GM19452 (cell line): ENCODE measurements at regions not wholly inside any gene's neighbourhood (a gene's known extent, or its start where the extent isn't known, plus 50 kb on each side); places are given as distances from the start of the nearest gene placed in this dataset.

Experiments used
- ATAC-seq: cut with Tn5 transposase; IDR thresholded peaks from one replicate; pipeline ENCODE4 v1.9.1; 2021; ENCODE audit not compliant: unreplicated experiment

DNA sequence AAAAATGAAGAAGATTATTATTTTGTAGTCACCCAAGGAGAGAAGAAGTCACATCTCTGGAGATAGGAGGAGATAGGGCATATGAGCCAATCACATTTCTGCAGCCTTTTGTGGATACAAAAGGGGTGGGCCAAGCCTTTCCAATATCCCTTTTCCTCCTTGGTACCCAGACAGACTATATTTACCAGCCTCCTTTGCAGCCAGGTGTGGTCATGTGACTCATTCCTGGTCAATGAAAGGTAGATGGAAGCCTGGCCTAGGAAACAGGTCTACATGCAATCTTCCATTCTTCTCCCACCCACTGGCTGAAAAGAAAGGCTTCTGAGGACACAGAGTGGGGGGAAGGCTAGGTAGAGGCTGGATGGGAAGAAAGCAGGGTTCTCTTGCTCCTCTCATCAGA, 58.1 kb upstream of the ERG start:
- no peak for ATAC-seq

DNA sequence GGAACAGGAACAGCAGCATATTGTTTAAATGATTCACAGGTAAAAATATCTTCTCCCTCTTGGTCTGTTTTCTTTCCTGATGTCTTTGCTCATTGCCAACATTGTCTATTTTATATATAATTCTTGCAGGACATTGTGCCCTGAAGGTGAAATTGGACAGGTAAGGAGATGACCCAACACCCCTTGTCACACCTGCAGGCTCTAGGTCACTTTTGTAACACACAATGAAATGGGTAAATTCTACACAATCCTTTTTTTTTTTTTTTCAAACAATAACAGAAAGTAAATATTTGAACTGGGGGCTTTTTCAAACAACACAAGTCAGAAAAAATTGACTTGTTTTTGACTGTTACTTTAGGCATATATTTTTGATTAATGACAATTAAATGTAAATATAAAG, 62.9 kb upstream of the ERG start:
- ATAC-seq, result no peak

GRCh38 chr21:38561613-38562581, 63.6 kb upstream of the ERG start:
- ATAC-seq, result no peak

GRCh38 chr21:38567335-38567969, 69.2 kb upstream of the ERG start:
- no peak for ATAC-seq

DNA sequence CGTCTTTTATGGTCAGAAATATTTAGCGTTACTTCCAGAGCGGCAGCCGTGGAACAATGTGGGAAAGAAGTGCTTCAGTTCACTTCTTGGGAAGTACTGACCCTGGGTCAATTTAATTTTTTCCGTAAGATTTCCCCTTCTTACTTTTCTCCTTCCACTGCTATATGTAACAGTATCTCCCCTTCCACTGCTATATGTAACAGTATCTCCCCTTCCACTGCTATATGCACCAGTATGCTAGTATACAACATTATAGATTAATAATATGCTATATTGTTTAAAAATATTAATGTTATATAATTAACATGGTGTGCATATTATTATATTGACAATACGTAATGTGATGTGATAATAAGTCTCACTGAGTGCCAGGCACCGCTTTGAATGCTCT, 69.7 kb upstream of the ERG start:
- ATAC-seq, result no peak

DNA sequence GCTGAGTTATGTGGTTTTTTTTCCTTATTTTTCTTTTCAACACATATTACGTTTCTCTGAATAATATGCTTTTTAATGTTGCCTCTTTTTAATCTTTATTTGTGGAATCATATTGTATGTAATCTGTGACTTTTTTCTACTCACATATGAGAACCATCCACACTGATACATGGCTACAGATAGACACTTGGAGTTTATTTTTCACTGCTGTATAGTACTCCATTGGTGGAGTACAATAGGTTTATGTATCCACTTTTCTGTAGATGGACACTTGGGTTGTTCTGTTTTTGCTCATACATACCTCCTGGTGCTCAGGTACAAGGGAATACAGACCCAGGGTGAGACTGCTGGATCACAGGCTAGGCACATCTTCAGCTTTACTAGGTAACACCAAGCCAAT, 71.5 kb upstream of the ERG start:
- ATAC-seq, result no peak

GRCh38 chr21:38570596-38570995, 72.3 kb upstream of the ERG start:
- no peak for ATAC-seq

- no peak for ATAC-seq
These were observed 76.8 kb upstream of the ERG start for GRCh38 chr21:38574895-38575575.

- ATAC-seq, result no peak
These were observed 79.6 kb upstream of the ERG start for GRCh38 chr21:38577887-38578286.

GRCh38 chr21:38590449-38591217, 92.4 kb upstream of the ERG start:
- ATAC-seq, result no peak

GRCh38 chr21:38591218-38591537, 92.9 kb upstream of the ERG start:
- no peak for ATAC-seq

DNA sequence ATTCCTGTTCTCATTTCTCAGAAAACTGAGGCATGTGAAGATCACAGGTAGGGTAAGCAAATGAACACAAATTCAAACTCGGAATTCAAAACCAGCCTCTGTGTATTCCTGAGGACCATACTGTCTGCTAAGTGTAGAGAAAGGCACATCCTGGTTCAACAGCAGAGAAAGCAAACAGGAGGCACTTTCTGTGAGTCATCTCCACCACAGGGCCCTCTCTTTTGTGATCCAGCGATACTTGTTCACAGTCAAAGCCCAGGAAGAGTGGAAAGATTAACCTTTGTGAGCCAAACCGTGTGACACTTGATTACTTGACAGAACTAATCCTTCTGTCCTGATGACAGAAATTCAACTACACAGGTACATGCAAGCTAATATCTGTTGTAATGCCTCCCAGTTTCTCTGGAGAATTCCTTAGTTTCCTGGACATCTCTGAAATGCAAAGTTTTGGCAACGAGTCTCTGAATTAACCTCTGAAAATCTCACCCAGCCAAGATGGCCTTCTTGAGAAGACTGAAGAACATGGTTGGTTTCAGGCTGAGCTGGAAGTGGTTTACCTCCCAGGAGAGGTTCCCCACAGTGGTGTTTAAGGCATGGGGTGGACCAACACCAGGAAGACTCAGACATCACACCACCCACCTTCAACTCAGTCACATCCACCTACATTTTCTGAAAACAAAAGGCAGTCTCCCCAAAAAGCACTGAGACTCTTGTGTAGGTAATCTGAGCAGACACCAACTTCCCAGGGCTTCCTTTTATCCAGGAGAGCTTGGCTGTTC, 98.2 kb upstream of the ERG start:
- no peak for ATAC-seq

DNA sequence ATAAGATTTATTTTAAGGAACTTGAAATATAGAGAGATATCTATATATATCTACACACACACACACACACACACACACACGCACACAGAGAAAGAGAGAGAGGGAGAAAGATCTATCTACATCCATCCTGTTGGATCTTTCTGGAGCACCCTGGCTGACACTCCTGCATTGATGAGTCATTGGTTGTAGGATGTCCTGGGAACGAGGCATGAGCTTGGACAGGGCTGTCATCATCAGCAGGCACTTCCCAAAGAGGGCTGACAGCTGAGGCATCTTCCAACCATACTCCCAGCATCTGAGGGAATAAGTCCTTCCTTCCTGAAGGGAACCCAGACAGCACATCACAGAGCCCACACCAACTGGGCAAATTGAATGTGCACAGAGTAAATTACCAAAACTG, 99.1 kb upstream of the ERG start:
- no peak for ATAC-seq

- ATAC-seq, result no peak
These were observed 100.1 kb upstream of the ERG start for GRCh38 chr21:38598413-38598812.

GRCh38 chr21:38599381-38599975, 101.2 kb upstream of the ERG start:
- no peak for ATAC-seq

GRCh38 chr21:38600106-38600505, 101.8 kb upstream of the ERG start:
- ATAC-seq, result no peak

- no peak for ATAC-seq
These were observed 107.0 kb upstream of the ERG start for GRCh38 chr21:38605236-38605635.

GRCh38 chr21:38609580-38609979, 111.3 kb upstream of the ERG start:
- no peak for ATAC-seq

DNA sequence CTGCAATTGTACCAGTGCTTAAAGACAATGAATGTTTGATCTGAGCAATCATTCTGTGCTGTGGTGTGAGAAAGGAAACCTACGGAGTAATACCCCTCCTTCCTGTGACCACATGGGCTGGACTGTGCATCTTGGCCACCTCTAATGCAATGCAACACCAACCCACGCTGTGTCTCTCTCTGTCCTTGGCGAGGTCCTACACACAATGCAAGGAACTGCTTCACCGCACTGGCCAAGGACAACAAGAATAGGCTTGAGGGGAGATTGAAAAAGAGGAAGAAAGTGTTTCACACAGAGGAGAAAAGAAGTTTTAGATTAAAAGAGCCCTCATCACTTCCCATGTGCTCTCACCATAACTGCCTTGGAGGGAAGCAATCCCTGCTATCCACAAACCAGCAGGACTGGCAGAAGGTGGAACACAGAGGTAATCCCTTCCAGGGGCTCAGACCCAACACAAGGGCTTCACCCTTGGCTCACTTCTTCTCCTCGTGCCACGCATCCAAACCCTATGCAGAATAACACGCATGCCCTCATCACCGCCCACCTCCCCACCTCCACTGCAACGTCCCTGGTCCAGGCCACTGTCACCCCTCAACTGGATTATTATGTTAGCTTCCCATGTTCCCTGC, 112.5 kb upstream of the ERG start:
- no peak for ATAC-seq

DNA sequence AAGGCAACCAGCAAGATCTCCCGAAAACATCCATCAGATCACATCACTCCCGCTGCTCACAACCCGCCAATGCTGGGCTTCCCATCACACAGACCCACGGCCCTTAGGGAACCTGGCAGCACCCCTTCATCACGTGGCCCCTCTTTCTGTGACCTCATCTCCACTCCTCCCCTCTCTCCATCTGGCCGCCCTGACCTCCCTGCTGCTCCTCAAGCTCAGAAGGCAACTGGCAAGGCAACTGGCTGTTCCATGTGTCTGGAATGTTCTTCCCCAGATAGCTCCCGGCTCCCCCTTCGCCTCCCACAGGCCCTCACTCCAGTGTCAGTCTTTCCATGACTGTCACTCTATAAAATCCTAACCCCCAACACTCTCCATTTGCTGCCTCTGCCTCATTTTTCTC, 113.0 kb upstream of the ERG start:
- no peak for ATAC-seq
